Left ventricle myocardium superior (tissue), 1 donor: ENCODE measurements at regions not wholly inside any gene's neighbourhood (a gene's known extent, or its start where the extent isn't known, plus 50 kb on each side); places are given as distances from the start of the nearest gene placed in this dataset.

Source experiments
- ATAC-seq: fragments of 200-7000 bp; cut with Tn5 transposase; one replicate; pipeline ENCODE4 v1.9.1; 2020; ENCODE audit warnings: mild to moderate bottlenecking, moderate library complexity
- DNase-seq: peaks from one replicate; pipeline ENCODE4 v3.0.0-alpha.2; 2020
- intact Hi-C: fragments of 100-400 bp; cut with micrococcal nuclease; formaldehyde crosslinking; loops from one replicate; pipeline ENCODE4 v1.11.0; 2022
- donor health status: DM: no; HTN: yes; CAD: no; lungs with severe emphysema.

DNA sequence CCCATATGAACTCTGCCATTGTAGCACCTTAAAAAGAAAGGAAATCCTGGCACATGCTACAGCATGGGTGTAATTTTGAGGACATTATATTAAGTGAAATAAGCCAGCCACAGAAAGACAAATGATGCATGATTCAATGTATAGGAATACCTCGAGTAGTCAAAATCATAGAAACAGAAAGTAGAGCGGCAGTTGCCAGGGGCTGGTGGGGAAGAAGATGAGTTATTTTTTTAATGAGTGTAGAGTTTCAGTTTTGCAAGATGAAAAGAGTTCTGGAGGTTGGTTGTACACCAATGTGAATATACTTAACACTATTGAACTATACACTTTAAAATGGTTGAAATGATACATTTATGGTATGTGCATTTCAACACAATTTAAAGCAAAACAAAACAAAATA, 133.0 kb downstream of the ZDHHC21 start:
- DNase-seq (no peak), ATAC-seq (no peak)
- intact Hi-C loops, result no loop called here

DNA sequence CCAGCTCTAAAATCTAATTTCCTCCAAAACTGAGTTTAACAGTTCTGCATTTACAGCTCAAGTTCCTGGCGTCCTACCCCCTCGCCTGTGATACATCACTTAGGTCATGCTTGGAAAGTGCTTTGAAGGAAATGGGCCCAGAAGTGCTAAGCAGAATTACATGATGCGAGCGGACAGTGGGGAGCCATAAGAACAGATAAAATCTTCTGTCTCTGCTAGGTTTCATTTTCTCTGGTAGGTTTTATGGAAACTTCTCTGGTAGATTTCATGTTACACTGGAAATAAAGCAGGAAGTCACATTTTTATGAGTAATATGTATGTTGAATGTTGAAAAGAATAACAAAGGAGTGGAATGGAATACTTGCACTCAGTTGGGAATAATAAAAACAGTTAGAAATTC, 138.3 kb downstream of the ZDHHC21 start:
- intact Hi-C loops, result no loop called here
- ATAC-seq (peak; percentile 35), DNase-seq (no peak)

DNA sequence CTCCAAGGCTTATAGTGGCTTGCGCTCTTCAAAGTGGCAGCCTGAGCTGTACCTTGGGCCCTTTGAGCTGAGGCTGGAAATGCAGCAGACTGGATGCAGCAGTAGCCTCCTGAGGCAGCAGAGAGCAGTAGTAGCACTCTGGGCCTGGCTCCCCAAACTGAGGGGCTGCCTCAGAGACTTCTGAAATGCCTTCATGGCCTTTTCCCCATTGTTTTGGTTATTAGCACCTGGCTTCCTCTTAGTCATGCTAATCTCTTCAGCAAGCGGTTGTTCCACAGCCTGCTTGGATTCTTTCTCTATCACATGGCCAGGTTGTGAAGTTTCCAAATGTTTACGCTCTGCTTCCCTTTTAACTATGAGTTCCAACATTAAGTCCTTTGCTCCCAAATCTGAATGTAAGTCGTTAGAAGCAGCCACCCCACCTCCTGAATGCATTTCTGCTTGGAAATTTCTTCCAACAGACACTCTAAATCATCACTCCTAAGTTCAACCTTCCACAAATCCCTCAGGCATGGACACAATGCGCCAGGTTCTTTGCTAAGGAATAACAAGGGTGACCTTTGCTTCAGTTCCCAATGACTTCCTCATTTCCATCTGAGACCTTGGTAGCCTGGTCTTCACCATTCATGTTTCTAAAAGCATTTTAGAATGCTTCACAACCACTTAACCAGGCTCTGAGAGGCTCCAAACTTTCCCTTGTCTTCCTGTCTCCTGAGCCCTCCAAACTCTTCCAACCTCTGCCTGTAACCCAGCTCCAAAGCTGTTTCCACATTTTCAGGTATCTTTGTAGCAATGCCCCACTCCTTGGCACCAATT, 145.8 kb downstream of the ZDHHC21 start:
- DNase-seq (no peak), ATAC-seq (no peak)
- intact Hi-C loops, result loop anchor here (10.0 kb wide), 1 partner anchor 63 kb away; no protein-coding TSS in a partner anchor

DNA sequence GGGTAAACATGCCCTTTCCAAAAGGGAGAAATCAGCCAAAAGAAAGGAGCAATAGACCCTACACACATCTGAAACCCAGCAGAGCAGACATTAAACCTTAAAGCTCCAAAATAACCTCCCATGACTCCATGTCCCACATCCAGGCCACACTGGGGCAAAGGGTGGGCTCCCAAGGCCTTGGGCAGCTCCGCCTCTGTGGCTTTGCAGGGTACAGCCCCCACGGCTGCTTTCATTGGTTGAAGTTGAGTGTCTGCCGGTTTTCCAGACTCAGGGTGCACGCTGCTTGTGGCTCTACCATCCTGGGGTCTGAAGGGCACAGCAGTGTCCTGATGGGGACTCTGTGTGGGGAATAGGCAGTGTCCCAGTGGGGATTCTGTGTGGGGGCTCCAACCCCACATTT, 146.5 kb downstream of the ZDHHC21 start:
- intact Hi-C loops, result loop anchor here (10.0 kb wide), 1 partner anchor 62 kb away; no protein-coding TSS in a partner anchor
- DNase-seq (no peak), ATAC-seq (no peak)

DNA sequence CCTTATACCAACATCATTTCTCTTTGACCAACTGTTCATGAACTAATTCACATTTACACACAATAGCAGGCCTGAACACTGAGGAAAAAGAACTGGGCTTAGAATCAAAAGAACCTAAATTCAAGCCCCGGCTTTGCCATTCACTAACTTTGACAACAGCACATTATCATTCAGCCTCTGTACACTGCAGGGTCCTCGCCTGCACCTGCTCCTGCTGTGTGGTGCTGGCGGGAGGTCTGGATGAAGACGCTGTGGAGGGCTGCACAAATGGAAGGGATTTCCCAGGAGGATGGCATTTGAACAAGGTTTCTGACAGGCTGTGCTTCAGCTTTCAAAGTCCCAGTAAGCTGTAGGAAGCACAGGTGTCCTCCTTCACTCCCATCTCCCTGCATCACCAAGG, 151.2 kb downstream of the ZDHHC21 start:
- intact Hi-C loops, result loop anchor here (10.0 kb wide), 1 partner anchor 57 kb away; no protein-coding TSS in a partner anchor
- DNase-seq, result no peak
- ATAC-seq, result no peak

DNA sequence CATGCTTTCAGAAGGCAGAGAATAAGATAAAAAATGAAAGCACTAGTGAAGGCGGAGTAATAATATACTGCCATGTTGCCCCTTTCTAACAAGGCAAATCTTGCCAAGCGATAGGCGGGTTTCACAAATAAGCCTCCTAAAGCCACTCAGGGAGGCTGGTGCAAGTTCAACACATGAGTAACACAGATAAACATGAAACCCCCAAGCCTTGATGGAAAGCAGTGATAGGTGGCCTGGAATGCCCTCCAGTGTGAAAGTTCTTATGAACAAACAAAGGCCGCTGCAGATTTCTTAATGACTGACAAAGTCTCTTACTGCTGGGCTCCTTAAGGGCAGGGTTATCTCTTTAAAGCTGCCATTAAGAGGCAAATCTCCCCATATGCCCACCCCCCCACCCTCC, 154.7 kb downstream of the ZDHHC21 start:
- no peak for DNase-seq
- no peak for ATAC-seq
- intact Hi-C loops, result no loop called here

DNA sequence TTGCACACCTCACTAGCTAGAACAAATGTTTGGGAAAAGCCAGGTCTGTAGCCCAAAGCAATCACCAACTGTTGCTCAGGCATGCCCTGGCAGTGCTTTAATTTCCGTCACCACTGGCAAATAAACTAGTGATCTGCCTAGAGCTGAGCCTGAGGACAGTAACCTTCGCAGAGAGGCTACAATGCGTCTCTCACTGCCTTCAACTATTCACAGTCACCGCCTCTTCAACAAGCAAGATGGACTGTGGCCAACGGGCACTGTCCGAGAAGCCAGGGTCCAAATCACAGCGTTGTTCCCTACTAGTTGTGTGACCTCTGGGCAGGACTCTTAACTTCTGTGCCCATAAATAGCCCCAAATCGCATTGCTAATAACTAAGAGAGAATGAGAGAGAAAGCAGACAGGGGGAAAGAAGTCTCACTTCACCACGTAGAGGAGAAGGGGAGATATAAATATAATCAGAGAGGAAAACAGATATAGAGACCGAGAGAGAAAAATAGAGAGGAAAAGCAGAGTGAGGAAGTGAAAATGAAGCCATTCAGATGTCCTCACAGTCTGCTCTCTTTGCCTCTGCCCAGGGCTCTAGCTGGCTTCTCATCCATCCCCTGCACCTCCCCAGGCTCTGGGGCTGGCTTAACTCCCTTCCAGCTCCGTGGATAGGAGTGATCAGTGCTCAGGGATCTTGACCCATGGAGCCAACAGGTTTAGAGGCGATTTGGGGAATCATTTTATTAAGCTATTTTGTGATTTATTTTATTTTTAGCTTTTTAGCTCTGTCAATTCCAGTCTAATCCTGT, 157.9 kb downstream of the ZDHHC21 start:
- intact Hi-C loops, result no loop called here
- peak; percentile 78 for DNase-seq
- peak; percentile 96 for ATAC-seq

DNA sequence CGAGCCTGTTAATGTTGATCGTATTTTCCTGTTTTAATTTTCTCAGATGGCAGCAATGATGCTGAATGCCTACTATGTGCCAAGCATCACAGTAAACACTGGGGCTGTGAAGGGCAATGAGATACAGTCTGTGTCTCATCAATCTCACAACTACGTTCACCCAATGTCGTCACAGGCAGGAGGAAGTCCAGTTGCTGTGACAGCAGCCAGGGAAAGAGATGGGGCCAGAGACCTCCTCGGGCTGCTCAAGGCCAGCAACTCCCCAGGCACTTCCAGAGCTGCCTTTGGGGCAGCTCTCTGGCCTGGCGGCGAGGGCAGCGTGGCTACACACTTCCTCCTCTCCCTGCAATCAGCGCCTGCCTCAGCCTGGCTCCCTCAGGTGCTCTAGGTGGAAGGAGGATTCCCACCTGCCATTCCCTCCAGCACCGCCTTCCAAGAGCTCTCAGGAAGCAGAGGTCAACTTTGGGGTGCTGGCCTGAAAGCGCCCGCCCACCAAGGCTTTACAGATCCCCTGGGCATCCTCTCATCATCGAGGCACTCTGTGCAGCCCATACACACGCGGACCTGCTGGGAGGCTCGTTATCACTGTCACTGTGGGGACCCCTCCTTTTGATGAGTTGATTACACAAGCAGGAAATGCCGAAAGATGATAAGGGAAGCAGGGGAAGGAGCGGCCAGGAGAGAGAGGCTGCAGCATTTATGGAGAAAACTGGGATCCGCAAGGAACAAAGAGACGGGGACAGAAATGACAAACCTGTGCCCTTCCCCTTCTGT, 159.2 kb downstream of the ZDHHC21 start:
- DNase-seq (no peak), ATAC-seq (no peak)
- intact Hi-C loops, result no loop called here

DNA sequence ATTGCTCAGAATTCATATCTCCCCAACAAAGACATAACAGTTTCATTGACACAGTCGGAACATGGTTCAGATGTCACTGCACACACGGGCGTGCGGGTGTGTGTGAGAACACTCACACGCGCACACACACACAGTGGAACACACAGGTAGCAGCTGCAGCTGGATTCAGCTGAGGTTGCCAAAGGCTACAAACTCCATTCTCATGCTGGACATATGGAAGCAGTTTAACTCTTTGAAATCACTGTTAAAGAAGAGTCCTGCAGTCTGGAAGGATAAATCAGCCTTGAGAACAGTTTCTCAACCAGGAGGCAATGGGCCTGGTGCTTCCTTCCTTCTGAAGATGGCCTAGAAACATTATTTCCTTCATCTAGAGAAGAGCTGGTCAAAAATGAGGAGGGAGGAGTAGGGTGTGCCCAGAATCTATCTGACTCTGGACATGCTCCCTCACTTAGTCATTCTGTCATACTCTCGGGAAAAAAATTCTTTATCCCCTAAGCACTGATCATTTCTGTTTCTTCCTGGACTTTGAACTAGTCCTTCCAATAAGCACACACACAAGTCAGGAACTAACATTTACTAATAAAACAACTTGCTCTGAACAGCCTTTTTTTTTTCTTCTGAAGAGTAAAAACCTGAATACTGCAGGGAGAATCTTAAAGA, 160.6 kb downstream of the ZDHHC21 start:
- intact Hi-C loops, result no loop called here
- ATAC-seq (no peak), DNase-seq (no peak)

DNA sequence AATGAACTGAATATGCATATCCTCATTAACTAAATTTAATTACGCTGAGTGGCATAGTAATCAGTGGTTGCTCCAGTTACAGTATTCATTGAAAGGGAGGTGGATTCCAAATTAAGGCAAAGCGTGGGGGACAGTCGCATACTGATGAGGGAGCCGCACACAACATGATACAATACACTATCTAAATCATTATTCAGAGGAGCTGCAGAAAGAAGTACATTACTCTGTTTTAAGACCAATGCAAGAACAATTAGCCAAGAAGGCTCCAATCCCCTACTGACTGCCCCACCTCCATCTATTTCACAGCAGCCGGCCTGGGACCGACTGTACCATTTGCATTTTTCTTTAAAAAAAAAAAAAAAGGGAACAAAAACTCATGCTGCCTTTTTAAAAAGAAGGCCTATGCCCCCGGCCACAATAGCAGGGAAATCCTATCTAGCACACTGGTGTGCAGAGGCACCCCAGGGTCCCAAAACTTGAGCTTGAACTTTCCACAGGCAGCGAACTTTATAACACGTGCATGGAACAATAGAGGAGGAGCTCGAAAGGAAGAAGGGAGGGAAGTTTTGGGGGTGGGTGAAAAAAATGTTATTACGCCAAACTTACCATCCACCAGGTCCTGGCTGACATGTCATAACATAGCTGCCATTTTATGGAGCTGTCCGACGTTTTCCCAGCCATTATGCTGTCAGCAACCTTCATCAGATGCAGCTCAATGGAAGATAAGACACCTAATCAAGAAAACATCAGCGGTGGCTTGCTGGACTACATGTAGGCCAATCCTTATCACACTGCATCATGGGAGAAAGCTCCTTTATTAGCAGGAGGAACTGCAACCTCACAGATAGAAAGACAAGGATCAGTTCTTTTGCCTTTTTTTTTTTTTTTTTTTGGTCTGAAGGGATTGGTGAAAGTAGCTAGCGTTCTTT, 161.6 kb downstream of the ZDHHC21 start:
- ATAC-seq, result no peak
- DNase-seq, result no peak
- intact Hi-C loops, result no loop called here

DNA sequence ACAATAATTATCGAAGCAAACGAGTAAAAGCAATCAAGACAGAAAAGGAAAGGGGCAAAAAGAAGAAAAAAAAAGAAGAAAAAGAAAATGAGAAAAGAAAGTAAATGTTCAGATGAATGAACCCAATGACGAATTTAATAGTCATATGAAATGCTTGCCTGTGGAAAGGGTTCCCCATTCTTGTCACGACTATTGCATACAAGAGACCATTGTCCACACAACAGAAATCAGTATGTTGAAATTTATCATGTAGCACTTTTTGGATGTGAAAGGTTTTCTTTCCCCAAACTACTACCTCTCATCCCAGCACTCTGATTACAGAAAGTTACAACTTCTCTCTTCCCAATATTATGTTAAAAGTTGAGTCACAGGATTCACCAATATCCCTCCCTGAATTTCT, 162.4 kb downstream of the ZDHHC21 start:
- intact Hi-C loops, result no loop called here
- ATAC-seq, result no peak
- DNase-seq, result no peak

DNA sequence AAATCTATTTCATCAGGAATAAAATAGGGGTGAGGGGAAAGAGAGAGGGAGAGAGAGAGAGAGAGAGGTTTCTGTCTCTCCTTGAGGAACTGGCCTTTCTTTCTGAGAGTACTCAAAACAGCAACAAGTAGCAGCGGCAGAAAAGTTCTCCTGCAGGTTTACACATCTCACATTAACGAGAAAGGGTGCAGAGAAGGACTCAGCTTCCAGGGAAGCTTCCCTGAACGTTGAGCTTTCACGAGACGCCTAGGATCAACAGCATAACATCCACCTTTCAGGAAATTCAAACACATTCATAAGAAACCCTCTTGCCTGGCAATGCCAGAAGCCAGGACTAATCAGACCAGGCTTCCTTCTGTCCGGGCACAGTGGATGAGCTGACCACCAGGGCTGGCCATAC, 162.9 kb downstream of the ZDHHC21 start:
- ATAC-seq (no peak), DNase-seq (no peak)
- intact Hi-C loops, result no loop called here

DNA sequence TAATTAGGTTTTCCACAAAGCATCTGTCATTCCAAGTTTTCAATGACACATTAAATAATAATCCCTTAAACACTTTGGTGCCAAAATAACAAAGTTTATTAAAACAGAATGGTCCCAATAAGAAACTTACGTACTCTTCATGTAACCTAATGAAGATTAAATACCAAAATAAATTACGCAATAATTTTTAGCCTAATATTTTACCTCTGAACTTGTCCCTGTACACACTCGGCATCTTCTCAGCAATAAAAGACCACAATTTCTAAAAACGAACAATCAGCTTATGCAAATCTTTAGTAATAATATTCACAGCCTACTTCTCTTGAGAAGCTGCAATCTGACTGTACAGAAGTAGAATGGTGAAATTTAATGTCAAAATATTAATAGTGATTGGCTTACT, 163.6 kb downstream of the ZDHHC21 start:
- ATAC-seq (no peak), DNase-seq (no peak)
- intact Hi-C loops, result no loop called here

DNA sequence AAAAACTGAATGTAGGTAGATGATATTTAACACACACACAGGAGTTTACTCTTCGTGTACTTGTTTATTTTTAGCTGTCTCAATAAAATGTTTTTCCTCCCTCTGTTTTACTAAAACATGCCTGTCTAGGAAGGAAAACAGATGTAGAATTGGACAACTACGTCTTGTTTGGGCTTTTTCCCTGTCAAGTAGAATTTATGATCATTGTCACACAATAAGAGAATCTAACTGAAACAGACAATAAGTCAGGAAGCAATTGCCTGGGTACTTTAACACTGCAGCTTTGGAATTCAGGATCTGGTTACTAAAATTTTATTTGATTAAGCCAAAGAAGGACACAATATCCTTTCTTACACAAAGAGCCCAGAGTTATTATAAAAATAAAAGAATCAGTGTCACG, 164.2 kb downstream of the ZDHHC21 start:
- intact Hi-C loops, result no loop called here
- ATAC-seq, result no peak
- no peak for DNase-seq

DNA sequence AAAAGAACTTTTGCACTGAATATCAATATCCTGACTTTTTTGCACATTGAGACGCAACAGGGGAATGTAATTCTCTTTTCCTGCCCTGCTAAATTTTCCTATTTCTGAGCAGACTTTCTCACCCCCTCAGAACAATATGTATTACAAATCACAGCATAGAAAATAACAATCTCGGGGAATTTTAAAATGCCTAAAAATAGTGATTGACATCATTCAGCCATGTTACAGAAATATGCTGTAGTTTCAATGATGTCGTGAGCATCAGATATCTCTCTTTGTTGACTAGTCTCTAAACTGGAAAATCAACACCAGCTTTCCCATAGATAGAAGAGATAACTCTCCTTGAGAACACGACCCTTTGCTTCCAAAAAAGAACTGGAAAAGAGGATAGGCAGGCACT, 166.7 kb downstream of the ZDHHC21 start:
- intact Hi-C loops, result no loop called here
- ATAC-seq, result no peak
- DNase-seq, result no peak

DNA sequence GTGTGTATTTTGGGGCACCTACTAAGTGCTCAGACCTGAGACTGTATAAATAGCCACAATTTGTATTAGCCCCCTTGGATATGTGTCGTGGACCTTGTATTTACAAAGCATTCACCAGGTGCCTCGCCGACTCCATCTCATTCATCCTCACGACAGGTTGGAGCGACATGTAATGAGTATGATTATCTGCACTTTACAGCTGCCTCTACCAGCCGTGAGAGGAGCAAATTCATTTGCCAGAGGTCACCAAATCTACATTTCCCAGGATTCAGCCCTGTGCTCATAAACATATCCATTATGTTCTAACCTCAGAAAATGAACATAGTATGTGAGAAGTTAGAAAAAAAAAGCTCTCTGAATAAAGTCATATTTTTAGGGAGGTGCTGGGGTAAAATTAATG, 167.4 kb downstream of the ZDHHC21 start:
- ATAC-seq (no peak), DNase-seq (no peak)
- intact Hi-C loops, result no loop called here

DNA sequence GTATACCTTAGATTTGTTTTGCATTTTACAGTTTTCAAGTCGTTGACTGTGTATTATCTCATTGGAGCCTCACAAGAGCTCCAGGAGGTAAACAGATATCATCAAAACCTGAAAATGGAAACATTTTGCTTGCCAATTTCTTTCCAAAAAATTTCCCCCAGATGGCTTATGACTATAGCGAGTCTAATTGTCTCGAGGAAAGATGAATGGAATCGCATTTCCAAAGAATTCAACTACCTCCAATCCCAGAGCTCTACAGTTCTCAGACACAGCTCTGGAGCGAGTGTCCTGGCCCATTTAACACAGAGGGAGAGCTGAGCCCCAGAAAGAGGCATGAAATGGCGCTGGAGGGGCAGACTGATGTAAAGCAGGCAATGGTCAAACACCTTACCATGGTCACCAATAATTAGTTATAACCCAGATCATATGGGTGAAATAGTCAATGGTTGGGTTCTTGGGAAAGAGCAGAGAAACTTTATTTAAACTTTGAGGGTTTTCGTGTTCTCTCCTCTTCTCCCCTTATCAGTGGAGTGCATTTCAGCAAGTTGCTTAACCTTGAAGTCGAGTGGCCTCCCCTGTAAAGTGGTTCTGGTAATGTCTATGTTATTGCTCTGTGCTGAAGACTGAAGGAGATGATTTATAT, 168.2 kb downstream of the ZDHHC21 start:
- DNase-seq (no peak), ATAC-seq (no peak)
- intact Hi-C loops, result no loop called here

DNA sequence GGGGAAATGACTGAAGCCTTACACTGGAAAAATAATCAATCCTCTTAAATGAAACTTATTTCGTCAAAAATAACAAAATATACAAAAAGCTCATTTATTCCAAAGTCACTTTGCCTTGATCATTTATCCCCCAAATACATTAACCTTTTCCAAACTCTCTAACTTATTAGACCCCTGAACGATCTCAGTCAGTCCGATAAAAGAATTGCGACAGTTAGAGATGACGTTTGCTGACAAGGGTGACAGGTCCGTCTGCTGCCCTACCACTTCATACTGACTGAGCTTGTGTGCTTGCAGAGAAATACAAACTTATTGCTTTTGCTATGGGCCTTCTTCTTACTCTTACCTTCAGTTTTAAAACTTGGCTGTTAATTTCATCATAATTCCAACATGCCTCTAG, 169.7 kb downstream of the ZDHHC21 start:
- DNase-seq, result no peak
- ATAC-seq, result no peak
- intact Hi-C loops, result no loop called here
